Adrenal gland (tissue), 5 donors: ENCODE measurements at regions not wholly inside any gene's neighbourhood (a gene's known extent, or its start where the extent isn't known, plus 50 kb on each side); places are given as distances from the start of the nearest gene placed in this dataset.

Experiments used
- CTCF ChIP-seq, 6 experiments: fragments of 450-650 bp in 4 of 6; fragments of 200-600 bp in 2 of 6; sonication (generic) in 1 of 6; IDR thresholded peaks; 1 replicate in 5 of 6; 2 replicates in 1 of 6; pipeline versions ENCODE4 v1.5.1 to v1.8.0; 2016 to 2021; ENCODE audit warnings: antibody characterized with exemption in 6 of 6, mild to moderate bottlenecking in 2 of 6, moderate library complexity in 1 of 6
- POLR2A ChIP-seq, 2 donors: fragments of 450-650 bp; IDR thresholded peaks; one replicate each; pipeline ENCODE4 v1.6.1; 2017; ENCODE audit warnings: antibody characterized with exemption in 2 of 2, mild to moderate bottlenecking in 2 of 2, moderate library complexity in 1 of 2
- donor health status: DM: no; HTN: no; CAD: no.

- TF ChIP-seq CTCF (IDR thresholded peaks at IDR 0.05) (no peak), POLR2A (IDR thresholded peaks at IDR 0.05) (no peak)
These were observed 110.7 kb upstream of the ADRA2C start for GRCh38 chr4:3655485-3655884.
